PC-9 (cell line): ENCODE measurements at regions not wholly inside any gene's neighbourhood (a gene's known extent, or its start where the extent isn't known, plus 50 kb on each side); places are given as distances from the start of the nearest gene placed in this dataset.

ENCODE experiments used
- BruUV-seq: library from RNA; stranded (reverse); fragments of 400-500 nt; replicated peaks from 2 replicates; lab custom pipeline; 2021; lab: Mats Ljungman, UMichigan
- CTCF ChIA-PET: fragments of 300-600 bp; sonication (Branson Sonifier 250); formaldehyde crosslinking; loops from one replicate; lab custom pipeline; 2022; ENCODE audit warnings: antibody characterized with exemption; lab: Charles Lee
- POLR2A ChIA-PET: fragments of 300-600 bp; sonication (Branson Sonifier 250); formaldehyde crosslinking; loops from one replicate; lab custom pipeline; 2022; ENCODE audit warnings: antibody characterized with exemption; ENCODE audit not compliant: unreplicated experiment; lab: Charles Lee
- DNase-seq, 2 experiments: peaks; one replicate each; pipeline versions ENCODE4 v3.0.0 to v3.0.0-alpha.2; 2015 to 2022; ENCODE audit warnings: mixed read lengths in 1 of 2
- H2AFZ ChIP-seq: fragments of 200-600 bp; sonication (generic); 2 replicates; pipeline ENCODE4 v1.8.1; 2017; ENCODE audit warnings: antibody characterized with exemption
- H3F3A ChIP-seq: fragments of 200-600 bp; sonication (generic); 2 replicates; pipeline ENCODE4 v1.8.1; 2017; ENCODE audit warnings: antibody characterized with exemption, mild to moderate bottlenecking, low read depth; ENCODE audit not compliant: insufficient read depth
- H3K27ac ChIP-seq: fragments of 200-600 bp; sonication (generic); 2 replicates; pipeline ENCODE4 v1.6.1; 2016; ENCODE audit warnings: mixed run types
- H3K27me3 ChIP-seq: fragments of 200-600 bp; sonication (generic); 2 replicates; pipeline ENCODE4 v1.6.1; 2016; ENCODE audit warnings: low read depth, mixed run types; ENCODE audit not compliant: insufficient read depth
- H3K36me3 ChIP-seq: fragments of 200-600 bp; sonication (generic); 2 replicates; pipeline ENCODE4 v1.6.1; 2016; ENCODE audit warnings: low read depth, mixed run types
- H3K4me1 ChIP-seq: fragments of 200-600 bp; sonication (generic); replicated peaks from 2 replicates; pipeline ENCODE4 v1.6.1; 2016; ENCODE audit warnings: mixed run types; ENCODE audit not compliant: insufficient read depth
- H3K4me2 ChIP-seq: fragments of 200-600 bp; sonication (generic); 2 replicates; pipeline ENCODE4 v1.6.1; 2017; ENCODE audit warnings: mixed run types
- H3K4me3 ChIP-seq: fragments of 200-600 bp; sonication (generic); 2 replicates; pipeline ENCODE4 v1.6.1; 2016; ENCODE audit warnings: mixed run types
- H3K79me2 ChIP-seq: fragments of 200-600 bp; sonication (generic); 2 replicates; pipeline ENCODE4 v1.6.1; 2017; ENCODE audit warnings: low read depth, mixed run types
- H3K9me2 ChIP-seq: fragments of 200-600 bp; sonication (generic); 2 replicates; pipeline ENCODE4 v1.8.1; 2017; ENCODE audit warnings: mild to moderate bottlenecking; ENCODE audit not compliant: insufficient read depth
- H3K9me3 ChIP-seq: fragments of 200-600 bp; sonication (generic); 2 replicates; pipeline ENCODE4 v1.8.1; 2016; ENCODE audit warnings: low read depth; ENCODE audit not compliant: insufficient read depth
- H4K20me1 ChIP-seq: fragments of 200-600 bp; sonication (generic); 2 replicates; pipeline ENCODE4 v1.8.1; 2017; ENCODE audit not compliant: insufficient read depth
- CTCF ChIP-seq: fragments of 200-600 bp; sonication (generic); conservative IDR thresholded peaks from 2 replicates; pipeline ENCODE4 v1.6.1; 2017; ENCODE audit warnings: mixed run types, antibody characterized with exemption, mild to moderate bottlenecking, moderate library complexity
- EZH2 ChIP-seq: fragments of 200-600 bp; sonication (generic); IDR thresholded peaks from 2 replicates; pipeline ENCODE4 v1.8.0; 2017; ENCODE audit warnings: antibody characterized with exemption, low read depth
- intact Hi-C: fragments of 100-400 bp; cut with micrococcal nuclease; formaldehyde crosslinking; loops from one replicate; pipeline ENCODE4 v1.10.0; 2022; ENCODE audit not compliant: unreplicated experiment

- BruUV-seq: no TSS peak
- POLR2A ChIA-PET: no interaction called here
- no peak overlapping the region for H3K4me2 ChIP-seq
- no peaks in the 10 kb centered on the region for H3K9me3 ChIP-seq
- H3K4me1 ChIP-seq: no peaks in the 10 kb centered on the region
- H3F3A ChIP-seq: no peaks in the 10 kb centered on the region
- H3K36me3 ChIP-seq: no peaks in the 10 kb centered on the region
- no peak for TF ChIP-seq CTCF
- TF ChIP-seq EZH2: no peak
- DNase-seq: no peak
- no peaks in the 10 kb centered on the region for H4K20me1 ChIP-seq
- no peak overlapping the region for H3K4me3 ChIP-seq
- H3K79me2 ChIP-seq: no peaks in the 10 kb centered on the region
- no peak overlapping the region for H3K27ac ChIP-seq
- CTCF ChIA-PET: no interaction called here
- no peak overlapping the region for H2AFZ ChIP-seq
- H3K9me2 ChIP-seq: no peaks in the 10 kb centered on the region
- no peaks in the 10 kb centered on the region for H3K27me3 ChIP-seq
- intact Hi-C loops: no loop called here
Observed at GRCh38 chr12:115264605-115265004, 580.6 kb upstream of the TBX3 start.

GRCh38 chr12:115261691-115262398 lies 577.9 kb upstream of the TBX3 start:
- no peaks in the 10 kb centered on the region for H3K9me2 ChIP-seq
- TF ChIP-seq CTCF: no peak
- no peak for TF ChIP-seq EZH2
- no peak overlapping the region for H3K4me3 ChIP-seq
- H2AFZ ChIP-seq: no peak overlapping the region
- H4K20me1 ChIP-seq: no peaks in the 10 kb centered on the region
- no peaks in the 10 kb centered on the region for H3K9me3 ChIP-seq
- CTCF ChIA-PET: no interaction called here
- no peak overlapping the region for H3K4me2 ChIP-seq
- no peak for DNase-seq
- no TSS peak for BruUV-seq
- no peak overlapping the region for H3K27ac ChIP-seq
- H3K27me3 ChIP-seq: no peaks in the 10 kb centered on the region
- POLR2A ChIA-PET: no interaction called here
- H3F3A ChIP-seq: no peaks in the 10 kb centered on the region
- intact Hi-C loops: no loop called here
- H3K4me1 ChIP-seq: no peaks in the 10 kb centered on the region
- H3K79me2 ChIP-seq: no peaks in the 10 kb centered on the region
- H3K36me3 ChIP-seq: no peaks in the 10 kb centered on the region

- intact Hi-C loops: no loop called here
- Histone ChIP-seq H3K4me3 (no peak overlapping the region), H3K79me2 (no peaks in the 10 kb centered on the region), H3F3A (no peaks in the 10 kb centered on the region), H3K36me3 (no peaks in the 10 kb centered on the region), H3K9me3 (no peaks in the 10 kb centered on the region), H2AFZ (no peak overlapping the region), H3K27me3 (no peaks in the 10 kb centered on the region), H3K4me2 (no peak overlapping the region), H3K27ac (no peak overlapping the region), H3K9me2 (no peaks in the 10 kb centered on the region), H3K4me1 (no peaks in the 10 kb centered on the region), H4K20me1 (no peaks in the 10 kb centered on the region)
- TF ChIP-seq EZH2 (no peak), CTCF (no peak)
- no peak for DNase-seq
- CTCF ChIA-PET: no interaction called here
- POLR2A ChIA-PET: no interaction called here
- BruUV-seq: no TSS peak
Observed at GRCh38 chr12:115260762-115261675, 577.0 kb upstream of the TBX3 start.
